ENCODE measurements at regions not wholly inside any gene's neighbourhood (a gene's known extent, or its start where the extent isn't known, plus 50 kb on each side); places are given as distances from the start of the nearest gene placed in this dataset.

DNA sequence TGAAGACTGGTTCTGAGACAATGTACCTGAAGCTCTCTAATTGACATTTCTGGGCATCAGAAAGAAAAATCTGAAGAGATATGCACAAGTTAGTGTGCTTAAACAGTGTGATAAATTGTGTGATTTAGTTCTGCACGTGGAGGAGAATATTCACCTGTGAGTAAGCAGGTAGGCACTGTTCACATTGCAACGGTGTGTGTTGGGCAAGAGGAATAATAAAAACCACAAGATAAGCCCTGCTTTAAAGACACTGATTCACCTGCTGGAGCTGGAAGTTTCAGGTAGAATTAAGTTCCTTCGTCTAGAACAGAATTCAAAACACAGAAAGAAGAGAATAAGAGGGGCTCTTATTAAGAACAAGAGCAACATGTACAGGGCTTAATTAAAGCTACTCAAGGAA is 864.3 kb upstream of the SOX11 start:
- Histone ChIP-seq H3K4me1 (ENCODE audit: control insufficient read depth, insufficient read depth, low read length) (no peaks in the 10 kb centered on the region), H3K4me2 (ENCODE audit: control insufficient read depth, insufficient read depth) (no peak overlapping the region), H3K4me3 (no peak overlapping the region), H2AFZ (ENCODE audit: control insufficient read depth, low read depth, low read length) (no peak overlapping the region), H3K27ac (ENCODE audit: control insufficient read depth, insufficient read depth) (no peak overlapping the region), H3K9ac (ENCODE audit: control insufficient read depth, insufficient read depth, low read length) (no peak overlapping the region), H3K36me3 (ENCODE audit: control insufficient read depth in 2 of 2, insufficient read depth in 2 of 2, low read length in 1 of 2) (no peaks in the 10 kb centered on the region), H3K79me2 (ENCODE audit: control insufficient read depth, insufficient read depth, low read length) (no peaks in the 10 kb centered on the region), H3K27me3 (replicated peaks in 1 of 2; ENCODE audit: control insufficient read depth in 2 of 2, insufficient read depth in 2 of 2, low read length in 1 of 2) (no peaks in the 10 kb centered on the region), H3K9me3 (replicated peaks; ENCODE audit: control insufficient read depth, insufficient read depth, low read length) (no peaks in the 10 kb centered on the region), H4K20me1 (ENCODE audit: control insufficient read depth, insufficient read depth) (no peaks in the 10 kb centered on the region)
- intact Hi-C loops (cut with micrococcal nuclease; ENCODE audit: unreplicated experiment) (no loop called here), in situ Hi-C loops (cut with MboI) (no loop called here)
- CTCF ChIA-PET: no interaction called here
- POLR2A ChIA-PET: no interaction called here
- DNase-seq (ENCODE audit: low read depth, low spot score): no peak
- no peak for TF ChIP-seq PML (IDR thresholded peaks at IDR 0.05; ENCODE audit: low read length)
- TF ChIP-seq SMARCA5 (IDR thresholded peaks at IDR 0.05): no peak
- no peak for TF ChIP-seq POLR2AphosphoS2 (IDR thresholded peaks at IDR 0.05; ENCODE audit: low read depth, low read length)
- no peak for TF ChIP-seq CHD4 (IDR thresholded peaks at IDR 0.05)
- TF ChIP-seq, protein P1, sequence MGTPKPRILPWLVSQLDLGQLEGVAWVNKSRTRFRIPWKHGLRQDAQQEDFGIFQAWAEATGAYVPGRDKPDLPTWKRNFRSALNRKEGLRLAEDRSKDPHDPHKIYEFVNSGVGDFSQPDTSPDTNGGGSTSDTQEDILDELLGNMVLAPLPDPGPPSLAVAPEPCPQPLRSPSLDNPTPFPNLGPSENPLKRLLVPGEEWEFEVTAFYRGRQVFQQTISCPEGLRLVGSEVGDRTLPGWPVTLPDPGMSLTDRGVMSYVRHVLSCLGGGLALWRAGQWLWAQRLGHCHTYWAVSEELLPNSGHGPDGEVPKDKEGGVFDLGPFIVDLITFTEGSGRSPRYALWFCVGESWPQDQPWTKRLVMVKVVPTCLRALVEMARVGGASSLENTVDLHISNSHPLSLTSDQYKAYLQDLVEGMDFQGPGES (IDR thresholded peaks at IDR 0.05): no peak
- no peak for TF ChIP-seq HDAC2 (IDR thresholded peaks at IDR 0.05)
- TF ChIP-seq, protein P2, sequence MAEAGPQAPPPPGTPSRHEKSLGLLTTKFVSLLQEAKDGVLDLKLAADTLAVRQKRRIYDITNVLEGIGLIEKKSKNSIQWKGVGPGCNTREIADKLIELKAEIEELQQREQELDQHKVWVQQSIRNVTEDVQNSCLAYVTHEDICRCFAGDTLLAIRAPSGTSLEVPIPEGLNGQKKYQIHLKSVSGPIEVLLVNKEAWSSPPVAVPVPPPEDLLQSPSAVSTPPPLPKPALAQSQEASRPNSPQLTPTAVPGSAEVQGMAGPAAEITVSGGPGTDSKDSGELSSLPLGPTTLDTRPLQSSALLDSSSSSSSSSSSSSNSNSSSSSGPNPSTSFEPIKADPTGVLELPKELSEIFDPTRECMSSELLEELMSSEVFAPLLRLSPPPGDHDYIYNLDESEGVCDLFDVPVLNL (IDR thresholded peaks at IDR 0.05; ENCODE audit: low read depth, low read length): no peak
- TF ChIP-seq CBFB (IDR thresholded peaks at IDR 0.05; ENCODE audit: low read depth): no peak
- TF ChIP-seq SREBF1 (IDR thresholded peaks at IDR 0.05; ENCODE audit: low read length): no peak
- TF ChIP-seq CBX5 (IDR thresholded peaks at IDR 0.05; ENCODE audit: low read depth): no peak
- TF ChIP-seq JUND (IDR thresholded peaks at IDR 0.05; ENCODE audit: low read depth, low read length): no peak
- TF ChIP-seq E4F1 (IDR thresholded peaks at IDR 0.05; ENCODE audit: borderline replicate concordance, partially characterized antibody): no peak
- TF ChIP-seq HCFC1 (IDR thresholded peaks at IDR 0.05; ENCODE audit: low read length): no peak
- no peak for TF ChIP-seq LARP7 (IDR thresholded peaks at IDR 0.05)
- no peak for TF ChIP-seq HSF1 (IDR thresholded peaks at IDR 0.05; ENCODE audit: low read depth, low read length)
- TF ChIP-seq FOXM1 (IDR thresholded peaks at IDR 0.05; ENCODE audit: low read depth, low read length): no peak
- no peak for TF ChIP-seq CREM (IDR thresholded peaks at IDR 0.05; ENCODE audit: low read depth)
- no peak for TF ChIP-seq TBL1XR1 (IDR thresholded peaks at IDR 0.05; ENCODE audit: low read depth, low read length)
- TF ChIP-seq USF2 (IDR thresholded peaks at IDR 0.05; ENCODE audit: borderline replicate concordance, low read depth, low read length): no peak
- RAD21 ChIA-PET (ENCODE audit: unreplicated experiment): no interaction called here
- 3% methylated on average over 3 of the region's 3 CpGs for WGBS (ENCODE audit: insufficient coverage, insufficient replicate concordance, low lambda C conversion rate, missing lambda C conversion rate)
- no TSS peak for BruUV-seq (replicated peaks)
- SMC1A ChIA-PET (ENCODE audit: uncharacterized antibody, unreplicated experiment): no interaction called here
- ATAC-seq: no peak
- FAIRE-seq: no peak

Measured in GM12878 (cell line).